Fibroblast of skin of scalp (primary cell): ENCODE measurements at regions not wholly inside any gene's neighbourhood (a gene's known extent, or its start where the extent isn't known, plus 50 kb on each side); places are given as distances from the start of the nearest gene placed in this dataset.
"Not testable (repeated sequence)": the region's sequence is repeated elsewhere in the genome, so short reads cannot be mapped to it uniquely, and the experiment has no call there.

Source experiments
- DNase-seq: peaks from one replicate; pipeline ENCODE4 v3.0.0-alpha.2; 2013

DNA sequence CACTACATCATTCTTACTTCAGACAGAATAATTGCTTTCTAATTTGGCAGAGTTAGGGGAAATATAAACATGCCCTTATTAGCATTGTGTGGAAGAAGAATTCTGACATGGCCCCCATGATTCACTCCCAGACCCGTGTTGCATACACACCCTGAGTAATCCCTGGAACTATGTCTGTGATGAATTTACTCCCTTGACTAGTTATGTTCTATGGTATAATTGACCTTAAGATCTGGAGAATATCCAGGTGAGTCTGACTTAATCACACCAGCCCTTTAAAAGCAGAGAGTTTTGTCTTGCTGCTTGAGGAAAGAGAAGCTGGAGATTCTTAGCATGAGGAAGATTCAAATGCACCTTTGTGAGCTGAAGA, 262.9 kb downstream of the SOX4 start:
- peak; percentile 70 for DNase-seq

GRCh38 chr6:21856844-21857243, 263.3 kb downstream of the SOX4 start:
- no peak for DNase-seq

DNA sequence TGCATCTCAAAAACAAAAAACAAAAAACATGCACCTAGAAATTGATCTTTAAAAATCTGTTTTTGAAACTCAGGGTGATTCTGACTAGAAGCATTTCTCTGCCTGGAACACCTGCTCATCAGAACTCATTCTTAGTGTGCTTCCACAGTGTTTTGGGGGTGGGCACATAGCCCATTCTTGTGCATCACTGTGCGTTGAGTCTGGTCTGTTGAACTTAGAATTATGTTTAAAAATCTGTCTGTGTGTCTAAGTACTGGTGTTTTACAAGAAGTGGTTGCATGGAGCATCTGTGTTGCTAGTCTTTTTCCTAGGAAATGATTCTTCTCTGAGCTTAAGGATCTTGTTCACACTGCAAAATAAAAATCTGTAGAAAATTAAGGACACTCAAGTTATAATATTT, 264.5 kb downstream of the SOX4 start:
- no peak for DNase-seq

DNA sequence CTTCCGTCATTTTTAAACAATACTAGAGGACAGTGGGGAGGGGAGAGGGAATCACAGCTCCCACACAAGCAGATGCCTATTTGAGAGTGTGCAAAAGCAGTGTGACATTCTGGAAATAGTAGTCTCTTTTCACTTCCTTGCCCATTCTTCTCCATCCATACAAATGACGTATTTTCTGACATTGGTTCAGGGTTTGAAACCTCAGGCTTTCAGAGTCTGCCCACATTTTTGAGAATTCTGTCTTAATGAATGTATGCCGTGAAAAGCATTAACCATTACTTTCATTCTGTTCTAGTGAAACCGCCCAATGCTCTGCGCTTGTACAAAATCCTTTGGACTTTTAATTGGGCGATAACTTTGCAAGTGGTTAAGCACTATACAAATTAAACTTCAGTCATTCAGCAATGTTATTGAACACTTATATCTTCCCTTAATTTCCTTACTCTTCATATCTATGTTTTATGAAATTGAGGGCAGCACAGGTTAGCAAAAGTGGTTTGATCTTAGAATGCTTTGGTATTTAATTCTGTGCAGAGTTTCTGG, 265.7 kb downstream of the SOX4 start:
- DNase-seq = no peak

DNA sequence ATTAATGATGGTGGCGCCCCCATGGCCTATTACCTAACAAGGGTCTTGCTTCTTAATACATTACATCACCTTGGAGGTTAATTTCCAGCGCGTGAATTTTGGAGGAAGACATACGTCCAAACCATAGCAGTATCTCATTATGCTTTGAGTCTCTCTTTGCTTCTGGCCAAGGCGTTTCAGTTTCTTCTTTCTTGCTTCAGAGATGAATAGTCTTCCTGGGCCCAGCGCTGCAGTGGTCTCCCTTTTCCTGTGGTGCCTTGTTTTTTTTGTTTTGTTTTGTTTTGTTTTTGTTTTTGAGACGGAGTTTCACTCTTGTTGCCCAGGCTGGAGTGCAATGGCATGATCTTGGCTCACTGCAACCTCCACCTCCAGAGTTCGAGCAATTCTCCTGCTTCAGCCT, 268.4 kb downstream of the SOX4 start:
- no peak for DNase-seq

DNA sequence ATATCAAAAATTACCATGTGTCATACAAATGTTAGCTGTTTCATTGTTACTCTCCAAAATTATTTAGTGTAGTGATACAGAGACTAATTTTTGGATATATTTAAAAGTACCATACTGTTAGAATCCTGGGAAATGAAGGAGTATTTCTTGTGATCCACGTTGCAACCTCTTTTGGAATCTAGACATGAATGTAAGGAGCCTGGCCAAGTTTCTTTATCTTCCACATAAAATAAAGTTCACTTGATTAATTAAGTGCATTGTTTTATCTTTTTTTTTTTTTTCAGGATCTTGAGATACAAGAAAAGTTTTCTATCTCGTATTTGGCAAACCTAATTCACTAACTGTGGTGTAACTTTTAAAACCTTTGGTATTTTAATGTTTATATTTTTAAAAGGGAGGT, 270.7 kb downstream of the SOX4 start:
- no peak for DNase-seq

GRCh38 chr6:21868226-21868625, 274.7 kb downstream of the SOX4 start:
- DNase-seq = no peak

- DNase-seq = no peak
Observed at GRCh38 chr6:21869085-21869771, 275.7 kb downstream of the SOX4 start.

GRCh38 chr6:21870076-21870730, 276.7 kb downstream of the SOX4 start:
- peak; percentile 23 for DNase-seq

- no peak for DNase-seq
Observed at GRCh38 chr6:21871831-21872230, 278.3 kb downstream of the SOX4 start.

DNA sequence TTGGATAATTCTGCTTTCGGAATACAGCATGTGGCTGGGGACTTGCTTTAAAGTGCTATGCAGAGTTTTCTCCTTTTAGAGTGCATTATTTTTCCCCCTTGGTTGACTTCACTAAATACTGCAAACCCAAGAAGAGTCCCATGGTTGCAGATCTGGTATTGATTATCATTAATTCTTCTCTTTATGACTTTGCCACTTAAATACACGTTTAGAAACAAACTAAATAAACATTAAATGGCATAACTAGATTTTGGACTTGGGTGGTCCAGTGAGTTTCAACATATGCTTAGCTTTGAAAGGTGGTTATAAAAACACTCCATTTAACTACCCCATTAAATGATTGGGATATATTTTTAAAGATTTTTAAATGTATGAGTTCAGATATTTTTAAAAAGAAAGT, 279.2 kb downstream of the SOX4 start:
- no peak for DNase-seq

GRCh38 chr6:21873562-21873961, 280.0 kb downstream of the SOX4 start:
- peak; percentile 95 for DNase-seq

DNA sequence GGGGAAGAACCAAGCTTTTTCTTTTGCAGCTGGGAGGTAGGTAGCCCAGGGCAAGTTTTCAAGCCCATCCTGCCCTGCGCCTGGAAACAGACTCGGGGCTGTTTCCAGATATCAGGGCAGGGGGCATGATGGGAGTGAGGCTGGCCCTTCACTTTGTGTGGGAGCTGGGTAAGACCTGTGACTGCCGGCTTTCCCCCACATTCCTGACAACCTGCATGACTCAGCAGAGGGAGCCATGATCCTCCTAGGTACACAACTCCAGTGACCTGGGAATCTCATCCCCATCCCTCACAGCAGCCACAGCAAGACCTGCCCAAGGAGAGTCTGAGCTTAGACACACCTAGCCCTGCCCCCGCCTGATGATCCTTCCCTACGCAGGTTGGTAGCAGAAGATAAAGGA, 280.8 kb downstream of the SOX4 start:
- no peak for DNase-seq

GRCh38 chr6:21877037-21877436, 283.5 kb downstream of the SOX4 start:
- DNase-seq = not testable (repeated sequence)

DNA sequence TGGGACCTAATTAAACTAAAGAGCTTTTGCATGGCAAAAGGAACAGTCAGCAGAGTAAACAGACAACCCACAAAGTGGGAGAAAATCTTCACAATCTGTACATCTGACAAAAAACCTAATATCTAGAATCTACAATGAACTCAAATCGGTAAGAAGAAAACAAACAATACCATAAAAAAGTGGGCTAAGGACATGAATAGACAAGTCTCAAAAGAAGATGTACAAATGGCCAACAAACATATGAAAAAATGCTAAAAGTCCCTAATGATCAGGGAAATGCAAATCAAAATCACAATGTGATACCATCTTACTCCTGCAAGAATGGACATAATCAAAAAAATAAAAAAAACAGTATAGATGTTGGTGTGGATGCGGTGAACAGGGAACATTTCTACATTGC, 286.7 kb downstream of the SOX4 start:
- not testable (repeated sequence) for DNase-seq

- DNase-seq = no peak
Observed at GRCh38 chr6:21881969-21882465, 288.5 kb downstream of the SOX4 start.

GRCh38 chr6:21883595-21884328, 290.2 kb downstream of the SOX4 start:
- DNase-seq = no peak

DNA sequence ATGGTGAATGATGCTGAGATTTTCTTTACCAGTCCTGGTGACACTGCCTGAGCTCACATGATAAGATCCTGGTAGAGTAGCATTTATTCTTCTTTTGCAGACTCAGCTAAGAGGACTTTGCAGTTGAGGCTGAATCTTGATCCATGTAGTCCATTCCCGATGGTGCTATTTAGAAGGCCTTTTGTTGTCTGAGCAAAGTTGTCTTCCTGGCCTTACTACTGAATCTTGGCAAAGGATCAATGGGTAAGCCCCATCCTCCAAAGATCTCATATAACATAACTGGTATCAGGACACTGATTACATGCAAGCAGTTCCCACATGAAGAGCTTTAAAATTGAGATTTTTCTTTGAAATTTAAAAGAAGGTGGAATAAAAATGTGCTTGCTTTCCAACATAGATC, 291.6 kb downstream of the SOX4 start:
- DNase-seq = peak; percentile 13

DNA sequence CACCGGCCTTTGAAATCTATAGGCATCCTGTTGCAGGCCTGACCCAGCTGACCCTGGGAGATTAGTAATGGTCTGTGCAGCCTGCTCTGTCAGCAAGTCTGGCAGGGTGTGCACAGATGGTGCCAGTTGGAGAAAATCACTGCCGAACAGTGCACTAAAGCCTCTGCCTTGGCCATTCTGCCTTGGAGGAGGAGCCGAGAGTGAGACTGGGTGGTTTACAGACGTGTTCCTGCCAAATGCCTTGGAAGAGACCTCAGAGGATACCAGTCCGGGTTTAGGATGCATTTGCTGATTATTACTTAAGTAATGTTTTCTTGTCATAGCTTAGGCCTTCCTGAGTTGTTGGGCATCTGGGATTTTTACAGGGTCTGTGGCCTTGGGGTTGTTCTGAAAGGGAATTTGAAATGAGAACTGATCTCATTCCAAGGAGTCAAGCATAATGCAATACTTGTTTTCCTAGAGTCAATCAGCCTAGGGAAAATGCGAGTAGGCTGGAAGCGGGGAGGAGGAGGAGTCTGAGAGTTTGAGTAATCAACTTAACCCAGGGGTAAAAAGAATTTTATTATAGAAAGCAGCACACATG, 292.1 kb downstream of the SOX4 start:
- peak; percentile 84 for DNase-seq

GRCh38 chr6:21886542-21887151, 293.1 kb downstream of the SOX4 start:
- DNase-seq = peak; percentile 47

DNA sequence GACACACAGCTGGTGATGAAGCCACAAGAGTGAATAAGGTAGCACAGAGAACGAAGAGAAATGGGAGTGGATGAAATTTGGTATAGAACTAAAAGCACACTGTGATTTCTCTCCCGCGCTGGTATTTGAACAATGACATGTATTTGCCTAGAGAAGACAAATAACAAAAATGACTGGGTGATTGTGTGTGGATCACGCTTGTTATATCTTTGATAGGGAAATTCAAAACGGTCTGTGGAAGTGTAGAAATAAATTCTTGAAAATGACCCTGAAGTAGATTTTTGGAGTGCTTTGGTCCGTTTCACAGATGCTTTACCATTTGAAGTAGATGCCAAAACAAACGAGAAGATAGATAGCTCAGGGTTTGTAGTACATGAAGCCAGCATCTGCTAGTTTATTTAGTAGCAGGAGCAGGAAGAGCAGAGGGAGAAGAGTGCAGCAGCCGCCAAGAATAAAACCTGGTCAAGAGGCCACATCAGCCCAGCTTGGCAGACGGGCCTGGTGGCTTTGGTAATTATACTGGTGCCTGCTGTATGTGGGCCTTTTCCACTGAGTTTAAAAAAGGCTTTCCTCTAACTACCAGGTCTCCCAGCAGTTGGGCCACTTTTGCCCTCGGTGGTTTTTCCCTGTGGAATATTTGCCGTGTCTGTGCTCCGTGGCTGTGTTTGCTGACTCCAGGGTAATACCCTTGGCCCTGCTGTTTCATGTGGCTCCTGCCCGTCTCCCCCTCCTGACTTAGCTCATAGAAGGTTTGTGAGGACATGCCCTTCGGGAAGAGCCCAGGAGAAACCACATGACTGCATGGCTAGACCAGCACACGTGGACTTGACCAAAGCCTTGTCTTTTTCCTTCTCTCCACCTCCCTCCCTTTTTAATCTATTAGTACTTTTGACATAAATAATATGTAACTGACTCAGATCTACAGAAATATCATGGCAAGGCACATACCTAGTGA, 294.0 kb downstream of the SOX4 start:
- DNase-seq = peak; percentile 32
